Left renal pelvis (tissue), 4 donors: ENCODE measurements at regions not wholly inside any gene's neighbourhood (a gene's known extent, or its start where the extent isn't known, plus 50 kb on each side); places are given as distances from the start of the nearest gene placed in this dataset.

Source experiments
- DNase-seq, 4 donors: peaks; one replicate each; pipeline ENCODE4 v3.0.0-alpha.2; 2013; ENCODE audit warnings: low read depth in 4 of 4, low spot score in 3 of 4

DNA sequence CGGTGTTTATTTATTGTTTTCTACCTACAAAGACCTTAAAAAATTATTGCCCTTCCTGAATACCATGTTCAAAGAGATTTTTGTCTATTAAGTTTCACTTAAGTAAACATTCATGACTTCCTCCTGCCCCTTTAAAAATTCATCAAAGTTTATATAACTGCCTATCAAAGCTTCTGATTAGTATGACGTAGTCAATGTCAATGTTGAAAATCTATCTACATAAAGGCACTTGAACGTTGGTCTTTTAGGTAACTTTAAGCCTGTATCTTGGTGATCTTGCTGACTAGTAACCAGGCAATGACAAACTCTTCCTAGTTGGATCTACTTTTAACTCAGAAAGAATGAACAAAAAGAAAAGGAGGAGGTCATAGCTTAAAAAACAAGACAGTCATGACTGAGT lies 97.2 kb downstream of the MAIP1 start:
- DNase-seq, result no peak

DNA sequence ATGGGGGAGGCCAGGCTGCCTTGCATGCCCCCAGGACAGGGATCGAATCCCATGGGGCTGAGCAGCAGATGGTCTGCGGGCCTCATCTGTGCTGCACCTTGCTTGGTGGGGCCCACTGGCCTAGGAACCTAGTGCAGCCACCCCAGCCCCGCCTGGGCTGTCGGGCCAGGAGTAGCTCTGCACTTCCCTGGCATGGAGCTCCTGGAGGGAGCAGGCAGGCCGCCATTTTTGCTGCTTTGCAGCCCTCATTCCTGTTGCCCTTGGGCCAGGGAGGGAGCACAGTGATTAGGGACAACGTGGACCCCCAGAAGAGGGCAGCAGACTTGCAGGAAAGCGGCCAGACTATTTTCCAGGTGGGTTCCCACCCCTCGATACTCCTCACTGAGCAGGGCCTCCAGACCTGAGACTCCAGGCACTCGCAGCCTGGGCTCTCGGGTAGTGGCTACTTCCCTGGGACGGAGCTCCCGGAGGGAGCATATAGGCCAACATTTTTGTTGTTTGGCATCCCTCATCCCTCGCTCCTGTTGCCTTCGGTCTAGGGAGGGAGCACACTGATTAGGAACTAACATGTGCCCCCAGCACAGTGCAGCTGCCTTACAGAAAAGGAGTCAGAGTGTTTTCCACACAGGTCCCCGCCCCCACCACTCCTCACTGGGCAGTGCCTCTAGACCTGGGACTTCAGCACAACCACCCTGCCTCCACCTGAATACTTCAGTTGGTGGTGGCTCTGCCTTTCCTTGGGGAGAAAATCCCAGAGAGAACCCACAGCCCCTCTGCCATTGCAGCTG lies 99.5 kb downstream of the MAIP1 start:
- DNase-seq, result no peak

DNA sequence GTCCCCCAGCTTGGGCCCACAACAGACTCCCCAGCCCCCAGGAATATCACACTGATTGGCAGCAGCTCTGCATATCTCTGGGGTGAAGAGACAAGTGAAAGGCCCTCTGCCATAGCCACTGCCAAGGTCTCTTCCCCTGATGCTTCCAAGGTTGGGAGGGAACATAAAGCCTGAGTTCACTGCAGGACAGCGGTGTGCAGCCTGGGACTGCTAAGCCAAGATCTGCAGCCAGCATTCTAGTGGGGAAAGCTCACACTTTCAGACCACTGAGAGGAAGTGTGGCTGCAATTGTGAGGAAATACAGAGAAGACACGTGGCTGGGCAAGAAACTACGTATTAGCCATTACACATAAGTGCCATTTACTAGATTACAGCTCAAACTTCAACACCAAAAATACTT lies 100.7 kb downstream of the MAIP1 start:
- DNase-seq, result no peak

DNA sequence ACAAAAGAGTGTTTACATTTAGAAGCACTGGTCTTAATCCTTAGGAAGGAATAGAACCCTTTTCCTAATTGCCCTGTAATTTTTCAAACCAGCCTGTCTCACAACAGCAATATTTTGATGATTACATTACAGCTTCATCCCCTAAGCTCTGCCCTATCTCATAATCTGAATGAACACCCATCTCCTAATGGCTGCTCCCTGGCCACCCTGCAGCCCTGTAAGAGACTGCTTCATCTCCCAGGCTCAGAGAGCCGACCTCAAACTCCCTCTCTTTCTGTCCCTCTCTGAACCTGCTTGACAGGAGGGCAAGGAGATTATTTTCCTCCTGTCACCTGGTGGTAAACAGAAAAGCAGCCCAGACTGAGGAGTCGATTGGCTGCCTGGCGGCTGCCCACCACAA lies 107.8 kb downstream of the MAIP1 start:
- no peak for DNase-seq

- no peak for DNase-seq
Measured at GRCh38 chr2:200064879-200065278, 109.5 kb downstream of the MAIP1 start.

- DNase-seq, result no peak
Measured at GRCh38 chr2:200065477-200065876, 110.1 kb downstream of the MAIP1 start.

DNA sequence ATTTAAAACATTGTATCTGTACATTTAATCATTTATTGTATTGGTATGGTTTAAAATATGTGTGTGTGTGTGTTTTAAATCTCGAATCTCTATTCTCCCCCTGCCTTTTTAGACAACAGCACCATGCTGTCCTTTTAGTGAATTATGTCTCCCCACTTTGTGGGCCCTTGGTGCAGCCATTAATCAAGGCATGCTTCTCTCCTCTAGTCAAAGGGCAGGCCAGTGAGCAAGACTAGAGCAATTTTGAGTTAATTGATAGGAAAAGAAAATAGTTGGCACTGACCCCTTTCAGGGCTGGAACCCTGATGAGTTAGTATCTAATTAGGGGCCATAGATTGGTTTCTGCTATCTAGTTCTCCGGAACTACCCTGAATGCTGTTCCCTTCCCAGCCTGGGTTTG lies 111.0 kb downstream of the MAIP1 start:
- no peak for DNase-seq

DNA sequence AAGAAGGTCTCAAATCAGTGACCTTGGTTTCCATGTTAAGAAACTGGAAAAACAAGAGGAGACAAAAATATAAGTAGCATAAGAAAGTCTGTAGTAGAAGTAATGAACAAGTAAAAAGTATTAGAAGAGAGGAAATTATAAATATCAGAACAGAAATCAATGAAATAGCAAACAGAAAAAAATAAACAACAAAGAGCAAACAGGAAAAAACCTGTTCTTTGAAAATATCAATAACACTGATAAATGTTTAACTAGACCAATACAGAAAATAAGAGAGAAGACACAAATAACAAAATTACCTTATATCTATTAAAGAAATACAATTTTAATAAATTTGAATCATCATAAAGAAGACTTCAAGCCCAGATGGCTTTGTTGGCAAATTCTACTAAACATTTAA lies 113.3 kb downstream of the MAIP1 start:
- no peak for DNase-seq

DNA sequence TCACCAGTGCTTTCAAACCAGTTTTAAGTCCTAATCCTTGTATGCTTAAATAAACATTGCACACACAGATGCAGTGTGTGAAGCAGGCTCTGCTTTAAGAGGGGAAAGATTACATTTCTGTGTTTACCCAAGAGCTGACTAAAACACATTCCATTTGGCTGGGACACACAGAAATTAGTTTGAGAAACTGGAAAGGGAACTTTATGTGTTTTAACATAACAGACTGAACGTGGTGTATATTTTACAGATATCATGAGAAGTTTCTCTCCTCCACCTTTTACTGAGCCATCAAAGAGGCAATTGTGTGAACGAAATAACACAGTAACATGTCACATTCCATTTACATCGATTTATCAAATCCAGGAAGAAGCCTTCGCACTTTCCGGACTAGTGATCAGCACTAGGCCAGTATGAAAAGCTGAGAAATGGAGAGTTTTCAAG lies 121.8 kb downstream of the MAIP1 start:
- no peak for DNase-seq

- no peak for DNase-seq
Measured at GRCh38 chr2:200077838-200078237, 122.5 kb downstream of the MAIP1 start.

DNA sequence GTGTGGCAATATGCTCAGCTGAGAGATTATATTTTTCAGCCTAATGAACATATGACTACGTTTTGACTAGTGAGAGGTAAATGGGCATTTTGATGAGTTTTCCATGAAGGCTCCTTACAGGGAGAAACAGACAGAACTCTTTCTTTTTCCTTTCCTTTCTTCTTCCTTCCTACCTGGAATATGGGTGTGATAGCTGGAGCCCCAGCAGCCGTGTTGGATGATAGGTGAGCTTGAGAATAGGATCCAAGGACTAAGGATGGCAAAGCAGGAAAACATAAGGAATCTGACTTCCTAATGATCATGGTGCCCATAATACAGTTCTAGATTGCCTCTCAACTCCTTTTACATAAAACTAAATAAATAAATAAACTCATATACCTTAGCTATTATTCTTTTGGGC lies 124.0 kb downstream of the MAIP1 start:
- DNase-seq, result no peak

- DNase-seq, result peak; percentile 53 to 77 (median 64)
Measured at GRCh38 chr2:200081236-200081635, 125.9 kb downstream of the MAIP1 start.

- no peak for DNase-seq
Measured at GRCh38 chr2:200081811-200082210, 126.4 kb downstream of the MAIP1 start.

DNA sequence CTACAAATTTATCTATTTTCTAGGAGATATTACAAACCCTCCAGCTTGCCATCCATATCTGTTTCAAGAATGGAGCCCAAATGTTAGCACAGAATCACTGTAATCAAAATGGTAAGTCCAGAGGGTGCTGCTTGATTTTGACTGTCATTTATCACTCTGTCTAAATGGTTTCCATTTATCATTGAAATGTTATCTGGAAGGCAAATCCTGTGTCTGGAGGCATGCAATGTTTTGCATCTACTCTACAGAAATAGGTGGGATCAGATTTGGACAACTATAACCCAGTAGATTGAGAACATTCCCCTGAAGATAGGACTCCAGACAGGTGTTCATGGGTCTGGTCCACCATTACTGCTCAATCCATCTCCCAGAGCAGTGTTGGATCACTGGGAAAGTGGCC lies 128.7 kb downstream of the MAIP1 start:
- no peak for DNase-seq

GRCh38 chr2:200086911-200087310 lies 131.5 kb downstream of the MAIP1 start:
- no peak for DNase-seq

- no peak for DNase-seq
Measured at GRCh38 chr2:200087451-200087850, 132.1 kb downstream of the MAIP1 start.

GRCh38 chr2:200089040-200089755 lies 133.8 kb downstream of the MAIP1 start:
- no peak for DNase-seq

DNA sequence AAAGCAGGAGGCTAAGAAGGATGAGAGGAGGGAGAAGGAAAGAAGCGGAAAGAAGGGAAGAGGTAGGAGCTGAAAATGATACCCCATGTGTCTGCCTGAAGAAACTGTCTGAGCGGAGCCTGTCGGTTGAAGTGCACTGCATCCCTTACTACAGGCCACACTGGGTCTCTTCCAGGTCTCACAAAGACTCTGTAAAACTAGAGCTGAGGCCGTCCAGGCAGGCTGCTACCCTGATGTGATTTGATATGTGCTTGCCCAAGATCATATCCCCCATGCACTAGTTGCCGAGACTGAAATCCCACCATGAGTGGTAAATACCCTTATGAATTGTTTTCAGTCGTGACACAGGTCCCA lies 134.4 kb downstream of the MAIP1 start:
- DNase-seq, result no peak

DNA sequence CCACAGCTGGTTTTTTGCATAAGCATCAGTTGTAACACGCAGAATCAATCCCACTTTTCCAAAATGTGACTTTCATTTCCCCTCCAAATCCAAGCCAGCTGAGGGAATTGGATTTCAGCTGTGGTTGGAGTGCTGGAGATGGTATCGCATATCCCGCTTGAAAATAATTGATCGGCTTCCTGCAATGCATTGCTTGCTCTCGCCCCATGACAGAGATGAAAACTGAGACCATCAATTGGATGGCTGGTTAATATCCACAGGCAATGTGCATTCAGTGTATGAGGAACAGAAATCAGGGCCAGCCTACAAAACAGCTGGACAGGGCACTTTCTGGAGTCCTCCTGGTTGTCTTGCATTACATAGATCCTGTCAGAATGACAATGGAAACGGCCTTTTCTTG lies 135.3 kb downstream of the MAIP1 start:
- no peak for DNase-seq

- DNase-seq, result no peak
Measured at GRCh38 chr2:200091126-200091525, 135.7 kb downstream of the MAIP1 start.

GRCh38 chr2:200092235-200092634 lies 136.9 kb downstream of the MAIP1 start:
- no peak for DNase-seq

DNA sequence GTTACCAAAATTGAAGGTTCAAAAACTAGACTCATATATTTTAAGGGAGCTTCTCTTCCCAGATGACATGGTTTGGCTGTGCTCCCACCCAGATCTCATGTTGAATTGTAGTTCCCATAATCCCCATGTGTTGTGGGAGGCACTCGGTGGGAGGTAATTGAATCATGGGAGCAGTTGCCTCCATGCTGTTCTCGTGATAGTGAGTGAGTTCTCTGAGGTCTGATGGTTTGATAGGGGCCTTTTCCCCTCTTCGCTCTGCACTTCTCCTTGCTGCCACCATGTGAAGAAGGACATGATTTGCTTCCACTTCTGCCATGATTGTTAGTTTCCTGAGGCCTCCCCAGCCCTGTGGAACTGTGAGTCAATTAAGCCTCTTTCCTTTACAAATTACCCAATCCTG lies 140.1 kb downstream of the MAIP1 start:
- no peak for DNase-seq
